GM12865 (cell line): ENCODE measurements at regions not wholly inside any gene's neighbourhood (a gene's known extent, or its start where the extent isn't known, plus 50 kb on each side); places are given as distances from the start of the nearest gene placed in this dataset.

Experiments
- DNase-seq: peaks from one replicate; pipeline ENCODE4 v3.0.0; 2010; ENCODE audit warnings: low read depth
- H3K4me3 ChIP-seq: 2 replicates; pipeline ENCODE4 v1.5.1; 2011; ENCODE audit warnings: mild to moderate bottlenecking, low read depth, low read length, control low read depth
- CTCF ChIP-seq: IDR thresholded peaks from 2 replicates; pipeline ENCODE4 v1.5.1; 2011; ENCODE audit warnings: low read length, control low read depth, low read depth, inconsistent platforms; ENCODE audit not compliant: insufficient read depth; ENCODE audit errors: missing control alignments

GRCh38 chr20:40634891-40635290 lies 54.1 kb downstream of the MAFB start:
- DNase-seq: no peak
- no peak overlapping the region for H3K4me3 ChIP-seq
- no peak for TF ChIP-seq CTCF

- TF ChIP-seq CTCF: no peak
- DNase-seq: no peak
- no peak overlapping the region for H3K4me3 ChIP-seq
These were observed 55.7 kb downstream of the MAFB start for GRCh38 chr20:40633123-40633850.

GRCh38 chr20:40632346-40632976 lies 56.6 kb downstream of the MAFB start:
- no peak for TF ChIP-seq CTCF
- DNase-seq: no peak
- no peak overlapping the region for H3K4me3 ChIP-seq

- no peak for DNase-seq
- no peak for TF ChIP-seq CTCF
- H3K4me3 ChIP-seq: no peak overlapping the region
These were observed 57.9 kb downstream of the MAFB start for GRCh38 chr20:40631119-40631631.

- no peak for TF ChIP-seq CTCF
- no peak for DNase-seq
These were observed 58.3 kb downstream of the MAFB start for GRCh38 chr20:40630713-40631112.

GRCh38 chr20:40630099-40630498 lies 58.9 kb downstream of the MAFB start:
- TF ChIP-seq CTCF: no peak
- H3K4me3 ChIP-seq: no peak overlapping the region
- no peak for DNase-seq

More at GRCh38 chr20:40630713-40631112, 58.3 kb downstream of the MAFB start:
- no peak overlapping the region for H3K4me3 ChIP-seq
